ENCODE measurements at regions not wholly inside any gene's neighbourhood (a gene's known extent, or its start where the extent isn't known, plus 50 kb on each side); places are given as distances from the start of the nearest gene placed in this dataset.

GRCh38 chr6:117847912-117848311, 59.2 kb upstream of the SLC35F1 start:
- H3K4me3 ChIP-seq (ENCODE audit: low read depth, low read length) = no peak overlapping the region
- no peak for DNase-seq (ENCODE audit: low read depth)
- TF ChIP-seq, protein P1, sequence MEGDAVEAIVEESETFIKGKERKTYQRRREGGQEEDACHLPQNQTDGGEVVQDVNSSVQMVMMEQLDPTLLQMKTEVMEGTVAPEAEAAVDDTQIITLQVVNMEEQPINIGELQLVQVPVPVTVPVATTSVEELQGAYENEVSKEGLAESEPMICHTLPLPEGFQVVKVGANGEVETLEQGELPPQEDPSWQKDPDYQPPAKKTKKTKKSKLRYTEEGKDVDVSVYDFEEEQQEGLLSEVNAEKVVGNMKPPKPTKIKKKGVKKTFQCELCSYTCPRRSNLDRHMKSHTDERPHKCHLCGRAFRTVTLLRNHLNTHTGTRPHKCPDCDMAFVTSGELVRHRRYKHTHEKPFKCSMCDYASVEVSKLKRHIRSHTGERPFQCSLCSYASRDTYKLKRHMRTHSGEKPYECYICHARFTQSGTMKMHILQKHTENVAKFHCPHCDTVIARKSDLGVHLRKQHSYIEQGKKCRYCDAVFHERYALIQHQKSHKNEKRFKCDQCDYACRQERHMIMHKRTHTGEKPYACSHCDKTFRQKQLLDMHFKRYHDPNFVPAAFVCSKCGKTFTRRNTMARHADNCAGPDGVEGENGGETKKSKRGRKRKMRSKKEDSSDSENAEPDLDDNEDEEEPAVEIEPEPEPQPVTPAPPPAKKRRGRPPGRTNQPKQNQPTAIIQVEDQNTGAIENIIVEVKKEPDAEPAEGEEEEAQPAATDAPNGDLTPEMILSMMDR (IDR thresholded peaks at IDR 0.05; ENCODE audit: insufficient read depth, low read length) = no peak

- H3K4me3 ChIP-seq (ENCODE audit: low read depth, low read length) = no peak overlapping the region
- TF ChIP-seq, protein P1 (IDR thresholded peaks at IDR 0.05; ENCODE audit: insufficient read depth, low read length) = no peak
- no peak for DNase-seq (ENCODE audit: low read depth)
Measured at GRCh38 chr6:117849087-117849486, 58.0 kb upstream of the SLC35F1 start.

Measured in fibroblast of the aortic adventitia (primary cell).